ENCODE measurements at regions not wholly inside any gene's neighbourhood (a gene's known extent, or its start where the extent isn't known, plus 50 kb on each side); places are given as distances from the start of the nearest gene placed in this dataset.

DNA sequence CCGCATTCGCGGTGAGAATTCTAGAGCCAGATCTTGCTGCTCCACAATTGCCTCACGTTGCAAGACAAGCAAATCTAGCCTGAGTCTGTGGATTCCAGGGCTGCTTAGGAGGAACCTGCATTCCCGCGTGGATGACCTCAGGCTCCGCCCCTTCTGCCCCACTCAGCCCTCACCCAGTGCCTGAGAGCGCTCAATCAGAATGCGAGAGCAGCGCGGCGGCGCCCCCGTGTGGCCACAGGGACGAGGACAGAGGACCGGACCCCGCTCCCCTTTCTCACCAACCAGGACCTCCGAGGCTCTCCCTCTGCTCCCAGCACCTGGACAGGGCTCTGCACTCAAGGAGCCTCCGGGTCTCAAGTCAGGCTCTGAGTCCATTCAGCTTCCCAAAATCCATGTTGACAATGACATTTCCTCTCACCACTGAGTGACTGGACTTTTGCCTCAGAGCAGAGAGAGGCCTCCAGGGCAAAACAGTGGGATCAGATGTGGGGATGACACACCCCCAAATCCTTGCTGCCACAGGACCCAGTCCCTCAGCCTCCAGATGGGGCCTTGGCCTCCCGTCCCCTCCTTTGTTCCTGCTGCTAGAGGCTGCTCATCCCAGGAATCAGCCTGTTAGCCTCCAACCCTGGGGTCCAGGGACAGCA is 52.0 kb downstream of the RPP21 start:
- DNase-seq = peak; percentile 76

DNA sequence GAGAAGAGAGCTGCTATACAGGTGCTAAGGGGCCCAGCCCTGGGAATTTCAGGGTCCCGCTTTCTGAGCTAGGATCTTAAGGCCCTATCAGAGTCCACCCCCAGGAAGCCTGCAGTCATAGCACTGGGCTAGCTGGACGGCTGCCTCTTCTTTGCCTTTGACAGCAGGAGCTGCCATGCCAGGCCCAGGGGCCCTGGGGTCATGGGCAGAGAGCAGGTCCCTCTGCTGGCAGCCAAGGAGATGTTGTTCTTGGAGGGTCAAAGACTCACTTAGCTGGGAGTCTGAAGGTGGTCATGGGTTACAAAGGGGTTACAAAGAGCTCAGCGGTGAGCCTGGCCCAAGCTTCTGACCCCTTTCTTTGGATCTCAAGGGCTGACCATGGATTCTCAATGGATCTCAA is 52.7 kb downstream of the RPP21 start:
- DNase-seq = peak; percentile 9

DNA sequence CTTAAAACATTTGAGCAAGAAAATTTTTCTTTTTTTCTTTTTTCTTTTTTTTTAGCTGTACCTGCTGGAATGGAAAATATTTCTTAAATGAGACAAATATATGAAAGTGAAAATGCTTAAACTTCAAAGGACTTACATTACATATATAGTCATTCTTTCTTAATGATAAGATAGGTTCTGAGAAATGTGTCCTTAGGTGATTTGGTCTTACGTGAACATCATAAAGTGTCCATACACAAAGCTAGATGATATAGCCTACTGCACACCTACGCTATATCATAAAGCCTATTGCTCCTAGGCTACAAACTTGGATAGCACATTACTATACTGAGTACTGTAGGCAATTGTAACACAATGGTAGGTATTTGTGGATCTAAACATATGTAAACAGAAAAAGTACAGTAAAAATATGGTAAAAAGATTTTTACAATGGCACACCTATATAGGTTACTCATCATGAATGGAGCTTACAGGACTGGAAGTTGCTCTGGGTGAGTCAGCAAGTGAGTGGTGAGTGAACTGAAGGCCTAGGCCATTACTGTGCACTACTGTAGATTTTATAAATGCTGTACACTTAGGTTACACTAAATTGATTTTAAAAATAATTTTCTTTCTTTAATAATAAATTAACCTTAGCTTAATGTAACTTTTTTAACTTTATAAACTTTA is 54.6 kb downstream of the RPP21 start:
- no peak for DNase-seq

DNA sequence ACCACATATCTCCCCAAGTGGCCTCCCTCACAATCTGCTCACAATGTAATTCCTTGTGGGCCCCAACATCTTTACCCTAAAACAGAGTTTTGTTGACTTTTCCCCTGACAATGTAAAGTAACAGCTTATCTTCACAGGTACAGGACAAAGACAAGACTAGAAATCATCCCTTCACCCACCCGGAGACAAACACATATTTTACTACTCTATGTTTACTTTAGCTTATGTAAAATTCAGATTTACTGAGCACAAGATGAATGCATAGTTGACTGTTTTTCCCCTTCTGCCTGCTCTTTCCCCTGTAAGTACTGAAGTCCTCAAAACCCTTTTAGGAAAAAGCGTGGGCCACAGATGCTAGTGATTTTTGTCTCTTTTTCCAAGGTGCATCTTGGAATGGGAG is 61.0 kb downstream of the RPP21 start:
- no peak for DNase-seq

DNA sequence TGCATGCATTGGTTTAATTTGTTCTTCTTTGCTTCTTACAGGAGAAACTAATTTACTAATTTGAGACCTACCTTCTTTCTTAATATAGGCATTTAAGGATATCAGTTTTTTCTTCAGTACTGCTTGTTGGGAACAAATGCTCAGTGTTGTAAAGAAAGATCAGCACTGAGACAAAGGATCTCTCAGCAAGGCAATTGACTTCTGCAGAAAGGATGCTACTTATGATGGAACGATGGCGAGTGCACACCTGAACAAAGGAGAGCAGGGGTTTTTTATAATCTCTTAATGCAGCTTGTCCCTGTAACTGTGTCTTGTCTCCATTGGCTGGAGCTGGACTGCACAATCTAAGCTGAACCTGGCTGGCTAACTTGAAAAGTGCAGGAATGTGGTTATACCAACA is 64.2 kb downstream of the RPP21 start:
- DNase-seq = no peak

DNA sequence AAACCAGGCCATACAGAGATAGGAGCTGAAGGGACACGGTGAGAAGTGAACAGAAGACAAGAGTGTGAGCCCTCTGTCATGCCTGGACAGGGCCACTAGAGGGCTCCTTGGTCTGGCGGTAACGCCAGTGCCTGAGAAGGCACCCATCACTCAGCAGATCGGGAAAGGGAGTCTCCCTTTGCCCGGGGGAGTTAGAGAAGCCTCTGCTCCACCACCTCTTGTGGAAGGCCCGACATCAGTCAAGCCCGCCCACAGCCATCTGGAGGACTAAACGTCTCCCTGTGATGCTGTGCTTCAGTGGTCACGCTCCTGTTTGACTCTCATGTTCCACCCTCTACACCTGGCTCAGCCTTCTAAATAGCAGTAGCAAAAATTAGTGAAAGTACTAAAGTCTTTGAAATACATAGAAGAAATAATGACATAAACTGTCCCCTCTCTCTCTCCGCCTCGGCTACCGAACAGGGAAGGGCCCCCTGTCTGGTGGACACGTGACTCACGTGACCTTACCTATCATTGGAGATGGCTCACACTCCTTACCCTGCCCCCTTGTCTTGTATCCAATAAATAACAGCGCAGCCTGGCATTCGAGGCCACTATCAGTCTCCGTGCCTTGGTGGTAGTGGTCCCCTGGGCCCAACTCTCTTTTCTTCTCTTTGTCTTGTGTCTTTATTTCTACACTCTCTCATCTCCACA is 66.7 kb downstream of the RPP21 start:
- peak; percentile 57 for DNase-seq

DNA sequence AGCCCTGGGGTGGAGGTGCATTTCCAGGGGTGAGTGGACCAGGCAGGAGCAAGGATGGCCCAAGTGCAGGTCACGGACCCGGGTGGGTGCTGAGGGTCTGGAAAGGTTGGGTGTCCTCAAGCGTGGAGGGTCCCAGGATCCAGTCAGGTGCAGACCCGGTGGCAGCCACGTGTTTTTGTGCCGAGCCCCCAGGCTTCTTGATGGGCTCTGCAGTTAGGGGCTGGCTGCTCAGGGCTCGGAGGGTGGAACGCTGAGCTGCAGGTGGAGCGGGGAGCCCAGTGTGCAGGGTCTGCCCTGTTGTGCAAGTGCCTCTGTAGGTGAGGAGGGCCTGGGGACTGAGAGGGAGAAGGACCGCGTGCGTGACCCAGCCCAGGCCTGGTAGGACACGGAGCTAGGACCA is 70.9 kb upstream of the HLA-E start:
- DNase-seq = no peak

DNA sequence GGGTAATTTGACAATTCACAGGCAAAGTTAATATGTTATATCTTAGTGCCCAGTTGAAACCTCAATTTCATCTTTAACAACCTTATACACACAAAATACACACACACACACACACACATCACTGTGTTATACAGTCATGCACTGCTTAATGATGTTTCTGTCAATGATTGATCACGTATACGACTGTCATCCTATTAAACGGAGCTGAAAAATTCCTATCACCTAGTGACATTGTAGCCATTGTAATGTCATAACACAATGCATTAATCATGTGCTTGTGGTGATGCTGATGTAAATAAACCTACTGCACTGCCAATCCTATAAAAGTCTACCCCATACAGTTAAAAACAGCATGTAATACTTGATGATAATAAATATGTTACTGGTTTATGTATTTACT is 64.8 kb upstream of the HLA-E start:
- DNase-seq = no peak

Measured in hematopoietic multipotent progenitor cell treated with erythropoietin and hydrocortisone succinate and interleukin-3 and kit ligand, for 8 days (in vitro differentiated cells).